Esophagus squamous epithelium (tissue), 5 donors: ENCODE measurements at regions not wholly inside any gene's neighbourhood (a gene's known extent, or its start where the extent isn't known, plus 50 kb on each side); places are given as distances from the start of the nearest gene placed in this dataset.

ENCODE experiments used
- DNase-seq: peaks from one replicate; lab custom pipeline; 2025; lab: John Stamatoyannopoulos, UW
- H3K27ac ChIP-seq, 4 donors: fragments of 200-600 bp; sonication (generic); one replicate each; pipeline ENCODE4 v1.5.1; 2016 to 2019; ENCODE audit warnings: mild to moderate bottlenecking in 1 of 4
- H3K27me3 ChIP-seq, 4 donors: fragments of 200-600 bp; sonication (generic); 1 replicate in 3 of 4; 2 replicates in 1 of 4; pipeline versions ENCODE4 v1.5.1 to v1.6.0; 2017 to 2021; ENCODE audit warnings: antibody characterized with exemption in 1 of 4
- H3K36me3 ChIP-seq, 3 donors: fragments of 200-600 bp; sonication (generic); one replicate each; pipeline ENCODE4 v1.5.1; 2016 to 2019
- H3K4me1 ChIP-seq, 3 donors: fragments of 200-600 bp; sonication (generic); one replicate each; pipeline ENCODE4 v1.5.1; 2017 to 2019
- H3K4me3 ChIP-seq, 4 donors: fragments of 200-600 bp; sonication (generic); 1 replicate in 3 of 4; 2 replicates in 1 of 4; pipeline ENCODE4 v1.5.1; 2016 to 2019; ENCODE audit warnings: mild to moderate bottlenecking in 2 of 4, moderate library complexity in 1 of 4
- H3K9me3 ChIP-seq, 3 donors: fragments of 200-600 bp; sonication (generic); one replicate each; pipeline ENCODE4 v1.5.1; 2016 to 2019
- POLR2A ChIP-seq, 4 donors: fragments of 450-650 bp; IDR thresholded peaks; one replicate each; pipeline ENCODE4 v1.6.1; 2017; ENCODE audit warnings: antibody characterized with exemption in 4 of 4, mild to moderate bottlenecking in 4 of 4, moderate library complexity in 3 of 4
- WGBS, 2 donors: methylation state at CpG; one replicate each; pipeline ENCODE4 v1.1.5; 2018; 5-methylcytosine and 5-hydroxymethylcytosine counted together
- intact Hi-C: fragments of 100-400 bp; cut with DNase I; formaldehyde crosslinking; loops from one replicate; pipeline ENCODE4 v1.15.0; 2022
- TF ChIP-seq, protein P1 (sequence below), 6 experiments: fragments of 450-650 bp in 4 of 6; fragments of 200-600 bp in 2 of 6; sonication (generic) in 2 of 6; IDR thresholded peaks; one replicate each; pipeline ENCODE4 v1.5.1; 2016 to 2019; ENCODE audit warnings: antibody characterized with exemption in 6 of 6, mild to moderate bottlenecking in 4 of 6, moderate library complexity in 4 of 6
- donor health status: DM: yes; HTN: yes; CAD: no.

DNA sequence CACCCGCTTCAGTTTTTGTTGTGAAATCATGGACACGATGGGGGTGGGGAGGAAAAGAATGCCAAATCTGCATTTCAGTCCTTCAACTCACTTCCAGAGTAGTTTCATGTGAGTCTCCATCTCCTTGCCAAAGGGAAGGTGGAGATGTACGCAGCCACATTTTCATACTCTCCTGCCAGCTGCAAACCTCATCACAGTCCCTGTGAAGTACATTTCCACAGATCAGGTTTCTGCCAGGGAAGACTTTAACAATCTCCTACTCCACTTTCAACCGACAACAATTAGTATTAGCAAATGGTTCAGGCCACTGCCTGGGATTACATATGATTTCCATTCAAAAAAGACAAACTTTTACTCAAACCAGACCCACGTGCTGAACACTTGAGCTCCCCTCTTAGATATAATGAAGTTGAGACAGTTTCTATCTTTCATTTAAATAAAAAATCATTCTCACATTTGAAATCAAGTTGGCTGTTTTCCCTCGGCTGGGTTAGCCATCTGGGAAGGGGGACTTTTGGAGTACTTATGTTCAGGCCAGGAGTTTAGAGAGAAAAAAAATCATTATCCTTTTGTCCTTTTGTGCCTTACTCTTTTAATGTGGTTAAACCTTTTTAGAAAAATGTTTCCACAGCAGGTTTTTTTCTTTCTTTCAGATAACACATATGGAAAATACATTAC is 51.0 kb upstream of the CEP162 start:
- TF ChIP-seq, protein P1, sequence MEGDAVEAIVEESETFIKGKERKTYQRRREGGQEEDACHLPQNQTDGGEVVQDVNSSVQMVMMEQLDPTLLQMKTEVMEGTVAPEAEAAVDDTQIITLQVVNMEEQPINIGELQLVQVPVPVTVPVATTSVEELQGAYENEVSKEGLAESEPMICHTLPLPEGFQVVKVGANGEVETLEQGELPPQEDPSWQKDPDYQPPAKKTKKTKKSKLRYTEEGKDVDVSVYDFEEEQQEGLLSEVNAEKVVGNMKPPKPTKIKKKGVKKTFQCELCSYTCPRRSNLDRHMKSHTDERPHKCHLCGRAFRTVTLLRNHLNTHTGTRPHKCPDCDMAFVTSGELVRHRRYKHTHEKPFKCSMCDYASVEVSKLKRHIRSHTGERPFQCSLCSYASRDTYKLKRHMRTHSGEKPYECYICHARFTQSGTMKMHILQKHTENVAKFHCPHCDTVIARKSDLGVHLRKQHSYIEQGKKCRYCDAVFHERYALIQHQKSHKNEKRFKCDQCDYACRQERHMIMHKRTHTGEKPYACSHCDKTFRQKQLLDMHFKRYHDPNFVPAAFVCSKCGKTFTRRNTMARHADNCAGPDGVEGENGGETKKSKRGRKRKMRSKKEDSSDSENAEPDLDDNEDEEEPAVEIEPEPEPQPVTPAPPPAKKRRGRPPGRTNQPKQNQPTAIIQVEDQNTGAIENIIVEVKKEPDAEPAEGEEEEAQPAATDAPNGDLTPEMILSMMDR (IDR thresholded peaks at IDR 0.05), result no peak
- TF ChIP-seq POLR2A (IDR thresholded peaks at IDR 0.05), result no peak
- H3K27ac ChIP-seq, result no peak overlapping the region
- no peaks in the 10 kb centered on the region for H3K36me3 ChIP-seq
- H3K4me1 ChIP-seq, result no peaks in the 10 kb centered on the region
- H3K4me3 ChIP-seq, result no peak overlapping the region
- no peak for DNase-seq
- no peaks in the 10 kb centered on the region for H3K27me3 ChIP-seq
- no peaks in the 10 kb centered on the region for H3K9me3 ChIP-seq
- intact Hi-C loops, result no loop called here
- 44 to 52% methylated on average over 6 of the region's 6 CpGs for WGBS, 2 donors
